SK-N-SH (cell line): ENCODE measurements at regions not wholly inside any gene's neighbourhood (a gene's known extent, or its start where the extent isn't known, plus 50 kb on each side); places are given as distances from the start of the nearest gene placed in this dataset.
A peak's percentile ranks its signal among the peaks of the same experiment; 100 is the strongest.

Experiments used
- CTCF ChIA-PET: fragments of 300-600, 350-600 bp; formaldehyde crosslinking; extraction: SDS; loops from one replicate; lab custom pipeline; 2021; lab: Yijun Ruan, JAX
- POLR2A ChIA-PET: fragments of 350-600 bp; sonication (Branson Sonifier 250); formaldehyde crosslinking; extraction: SDS; loops from one replicate; lab custom pipeline; 2020; ENCODE audit warnings: antibody characterized with exemption, inconsistent platforms; lab: Yijun Ruan, JAX
- DNase-seq: peaks from one replicate; pipeline ENCODE4 v3.0.0; 2012
- H2AFZ ChIP-seq: fragments of 200-600 bp; sonication (generic); 2 replicates; pipeline ENCODE4 v1.8.1; 2016; ENCODE audit warnings: antibody characterized with exemption, mild to moderate bottlenecking, low read depth
- H3F3A ChIP-seq: fragments of 200-600 bp; sonication (generic); replicated peaks from 2 replicates; pipeline ENCODE3; 2016; ENCODE audit warnings: antibody characterized with exemption, mild to moderate bottlenecking; ENCODE audit not compliant: insufficient read depth
- H3K27ac ChIP-seq, 2 experiments: fragments of 200-500 bp in 1 of 2; fragments of 200-600 bp in 1 of 2; sonication (Bioruptor generic) in 1 of 2; sonication (generic), shearing (Covaris generic) in 1 of 2; 2 replicates each; pipeline versions ENCODE4 v1.5.1 to v1.6.1; 2014 to 2016; ENCODE audit warnings: low read depth in 2 of 2, inconsistent platforms in 1 of 2, low read length in 1 of 2, mild to moderate bottlenecking in 1 of 2, mixed read lengths in 1 of 2
- H3K27me3 ChIP-seq: fragments of 200-600 bp; sonication (generic), shearing (Covaris generic); 2 replicates; pipeline ENCODE4 v1.6.1; 2016; ENCODE audit warnings: mixed run types; ENCODE audit not compliant: insufficient read depth
- H3K36me3 ChIP-seq, 2 experiments: fragments of 200-500 bp in 1 of 2; fragments of 200-600 bp in 1 of 2; sonication (Bioruptor generic) in 1 of 2; sonication (generic) in 1 of 2; replicated peaks in 1 of 2; 2 replicates each; pipeline versions ENCODE3 to v1.5.1; 2014 to 2016; ENCODE audit warnings: low read length in 1 of 2, mild to moderate bottlenecking in 1 of 2; ENCODE audit not compliant: insufficient read depth in 2 of 2, control insufficient read depth in 1 of 2
- H3K4me1 ChIP-seq, 2 experiments: fragments of 200-500 bp in 1 of 2; fragments of 200-600 bp in 1 of 2; sonication (Bioruptor generic) in 1 of 2; sonication (generic), shearing (Covaris generic) in 1 of 2; 2 replicates each; pipeline versions ENCODE4 v1.5.1 to v1.6.1; 2014 to 2016; ENCODE audit warnings: low read depth in 1 of 2, low read length in 1 of 2, mixed run types in 1 of 2; ENCODE audit not compliant: insufficient read depth in 2 of 2, control insufficient read depth in 1 of 2
- H3K4me2 ChIP-seq: fragments of 200-600 bp; sonication (generic), shearing (Covaris generic); 2 replicates; pipeline ENCODE4 v1.6.1; 2017; ENCODE audit warnings: mixed run types
- H3K4me3 ChIP-seq, 2 experiments: fragments of 200-500 bp in 1 of 2; fragments of 200-600 bp in 1 of 2; sonication (Bioruptor generic) in 1 of 2; sonication (generic), shearing (Covaris generic) in 1 of 2; 2 replicates each; pipeline versions ENCODE4 v1.5.1 to v1.8.1; 2014 to 2016; ENCODE audit warnings: low read depth in 2 of 2, inconsistent platforms in 1 of 2, low read length in 1 of 2, mild to moderate bottlenecking in 1 of 2, mixed read lengths in 1 of 2, moderate library complexity in 1 of 2
- H3K79me2 ChIP-seq: fragments of 200-600 bp; sonication (generic); 2 replicates; pipeline ENCODE4 v1.8.1; 2017; ENCODE audit warnings: mild to moderate bottlenecking; ENCODE audit not compliant: insufficient read depth
- H3K9ac ChIP-seq: fragments of 200-600 bp; sonication (generic); 2 replicates; pipeline ENCODE4 v1.6.1; 2017; ENCODE audit warnings: mixed run types
- H3K9me2 ChIP-seq: fragments of 200-600 bp; sonication (generic); 2 replicates; pipeline ENCODE4 v1.6.1; 2017; ENCODE audit warnings: mixed run types
- H3K9me3 ChIP-seq: fragments of 200-600 bp; sonication (generic); 2 replicates; pipeline ENCODE4 v1.6.1; 2017; ENCODE audit warnings: mixed run types, mild to moderate bottlenecking, moderate library complexity
- H4K20me1 ChIP-seq: fragments of 200-600 bp; sonication (generic); 2 replicates; pipeline ENCODE4 v1.6.1; 2017; ENCODE audit warnings: mild to moderate bottlenecking, mixed run types; ENCODE audit not compliant: insufficient read depth
- CHD2 ChIP-seq: fragments of 150-350 bp; IDR thresholded peaks from 2 replicates; pipeline ENCODE4 v1.6.1; 2018; ENCODE audit warnings: low read length; ENCODE audit not compliant: partially characterized antibody
- CTCF ChIP-seq: fragments of 200-600 bp; sonication (generic); IDR thresholded peaks from 2 replicates; pipeline ENCODE4 v1.6.1; 2017; ENCODE audit warnings: antibody characterized with exemption, mild to moderate bottlenecking, moderate library complexity
- ELF1 ChIP-seq: IDR thresholded peaks from 2 replicates; pipeline ENCODE4 v1.4.0; 2012
- EP300 ChIP-seq, 2 experiments: IDR thresholded peaks; 2 replicates each; pipeline versions ENCODE4 v1.4.0 to v1.6.1; 2012; ENCODE audit warnings: borderline replicate concordance in 1 of 2, low read depth in 1 of 2, low read length in 1 of 2
- FOXJ3 ChIP-seq: sonication (generic); formaldehyde crosslinking; IDR thresholded peaks from 2 replicates; pipeline ENCODE4 v1.5.1; 2020; ENCODE audit warnings: mild to moderate bottlenecking, missing genetic modification reagents
- GABPA ChIP-seq: IDR thresholded peaks from 2 replicates; pipeline ENCODE4 v1.4.0; 2012; ENCODE audit warnings: low read depth, mild to moderate bottlenecking
- JUND ChIP-seq: IDR thresholded peaks from 2 replicates; pipeline ENCODE4 v1.4.0; 2012
- PBX3 ChIP-seq: IDR thresholded peaks from 2 replicates; pipeline ENCODE4; 2012
- RAD21 ChIP-seq: IDR thresholded peaks from 2 replicates; pipeline ENCODE4 v1.6.1; 2012; ENCODE audit warnings: mild to moderate bottlenecking, low read length
- SMC3 ChIP-seq: IDR thresholded peaks from 2 replicates; pipeline ENCODE4 v1.6.1; 2012; ENCODE audit warnings: low read depth, low read length, improper control_type of control experiment
- TCF12 ChIP-seq: IDR thresholded peaks from 2 replicates; pipeline ENCODE4 v1.4.0; 2012
- USF1 ChIP-seq: IDR thresholded peaks from 2 replicates; pipeline ENCODE4 v1.4.0; 2012; ENCODE audit warnings: low read depth, borderline replicate concordance
- WGBS: methylation state at CpG from one replicate; pipeline ENCODE4 v1.1.6; 2017; ENCODE audit warnings: low lambda C conversion rate; 5-methylcytosine and 5-hydroxymethylcytosine counted together

- ChIA-PET POLR2A (no interaction called here), CTCF (interaction anchor here (4.6 to 6.2 kb wide), 2 partner anchors 20 to 1118 kb away, joined by 24 to 54 read pairs; no protein-coding TSS in a partner anchor)
- H3K36me3 ChIP-seq, result no peaks in the 10 kb centered on the region
- no peaks in the 10 kb centered on the region for H3K9me2 ChIP-seq
- no peak overlapping the region for H3K9ac ChIP-seq
- TF ChIP-seq GABPA, result no peak
- TF ChIP-seq EP300 (IDR thresholded peaks at IDR 0.05; ENCODE audit: borderline replicate concordance in 1 of 2, low read depth in 1 of 2, low read length in 1 of 2), result no peak
- TF ChIP-seq TCF12, result no peak
- TF ChIP-seq FOXJ3 (CRISPR knock-in tag), result no peak
- TF ChIP-seq JUND, result no peak
- no peaks in the 10 kb centered on the region for H3K9me3 ChIP-seq
- no peak overlapping the region for H2AFZ ChIP-seq
- WGBS, result 29% methylated on average over 3 of the region's 3 CpGs
- no peak overlapping the region for H3K4me2 ChIP-seq
- H3K4me3 ChIP-seq, result no peak overlapping the region
- no peaks in the 10 kb centered on the region for H3F3A ChIP-seq
- no peaks in the 10 kb centered on the region for H3K79me2 ChIP-seq
- peaks cover 0 to 2% of the 10 kb centered on the region in 2 experiments; a peak in 2 of 4 replicates for H3K4me1 ChIP-seq
- no peak for DNase-seq
- H4K20me1 ChIP-seq, result no peaks in the 10 kb centered on the region
- H3K27ac ChIP-seq, result no peak overlapping the region
- peaks cover 15% of the 10 kb centered on the region; the same call in 1 of the 2 replicates for H3K27me3 ChIP-seq
Measured at GRCh38 chr14:62159314-62159713, 397.1 kb downstream of the SNAPC1 start.

GRCh38 chr14:62162998-62163589 lies 400.9 kb downstream of the SNAPC1 start:
- DNase-seq, result peak; percentile 40
- CTCF ChIA-PET, result interaction anchor here (0.6 to 6.2 kb wide), 20 partner anchors 10 to 1126 kb away, joined by 3 to 54 read pairs (median 4); no protein-coding TSS in a partner anchor
- peaks cover 0 to 2% of the 10 kb centered on the region in 2 experiments; a peak in 2 of 4 replicates for H3K4me1 ChIP-seq

More at GRCh38 chr14:62162998-62163589, 400.9 kb downstream of the SNAPC1 start:
- Histone ChIP-seq H3K27me3 (peaks cover 19% of the 10 kb centered on the region; the same call in 1 of the 2 replicates), H3K36me3 (no peaks in the 10 kb centered on the region), H3K9me3 (no peaks in the 10 kb centered on the region), H2AFZ (no peak overlapping the region), H3K4me3 (no peak overlapping the region; a peak in 1 of 4 replicates), H3K9me2 (no peaks in the 10 kb centered on the region), H3K79me2 (no peaks in the 10 kb centered on the region), H3F3A (no peaks in the 10 kb centered on the region), H3K4me2 (no peak overlapping the region)
- TF ChIP-seq PBX3, result no peak
- TF ChIP-seq RAD21, result peak; percentile 91
- no peak for TF ChIP-seq USF1
- no peak for TF ChIP-seq TCF12
- peak; percentile 89 for TF ChIP-seq CTCF
- peak; percentile 74 for TF ChIP-seq SMC3
- no peak for TF ChIP-seq ELF1
- TF ChIP-seq CHD2, result no peak
- TF ChIP-seq, all 33 proteins: peak for 3
- POLR2A ChIA-PET, result no interaction called here
- Histone ChIP-seq H4K20me1 (no peaks in the 10 kb centered on the region), H3K9ac (no peak overlapping the region), H3K27ac (no peak overlapping the region)
- WGBS, result under 1% methylated on average over 8 of the region's 8 CpGs
